ENCODE measurements at regions not wholly inside any gene's neighbourhood (a gene's known extent, or its start where the extent isn't known, plus 50 kb on each side); places are given as distances from the start of the nearest gene placed in this dataset.

DNA sequence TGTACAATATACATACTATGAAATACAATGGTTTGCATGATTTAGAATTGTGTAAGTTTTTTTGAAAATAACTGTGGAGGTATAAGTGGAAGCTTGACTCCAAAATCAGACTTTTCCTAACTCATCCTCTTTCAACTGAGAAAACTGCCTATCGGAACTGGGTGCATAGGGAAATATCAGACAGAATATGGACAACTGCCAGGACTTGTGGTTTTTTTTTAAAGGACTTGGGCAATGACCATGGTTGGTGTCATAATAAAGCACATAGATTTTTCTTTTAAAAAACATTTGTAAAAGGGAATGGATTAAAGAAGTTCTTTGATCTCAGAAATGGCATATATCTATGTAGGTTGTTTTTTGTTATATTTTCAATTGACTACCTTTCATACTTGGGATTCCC is 53.3 kb upstream of the LRRK2 start:
- TF ChIP-seq CTCF (IDR thresholded peaks at IDR 0.05) (no peak), EZH2 (IDR thresholded peaks at IDR 0.05; ENCODE audit: borderline replicate concordance, insufficient read depth, low read depth, low read length, poor library complexity, severe bottlenecking) (no peak)
